ENCODE measurements at regions not wholly inside any gene's neighbourhood (a gene's known extent, or its start where the extent isn't known, plus 50 kb on each side); places are given as distances from the start of the nearest gene placed in this dataset.

- DNase-seq (ENCODE audit: low read depth) = no peak
Observed at GRCh38 chr17:83178533-83179304, 99.3 kb downstream of the METRNL start.

GRCh38 chr17:83179374-83179773 is 100.0 kb downstream of the METRNL start:
- DNase-seq (ENCODE audit: low read depth) = no peak

- no peak for DNase-seq (ENCODE audit: low read depth)
Observed at GRCh38 chr17:83179811-83180210, 100.4 kb downstream of the METRNL start.

GRCh38 chr17:83180264-83180995 is 101.0 kb downstream of the METRNL start:
- DNase-seq (ENCODE audit: low read depth) = no peak

GRCh38 chr17:83180996-83181481 is 101.6 kb downstream of the METRNL start:
- no peak for DNase-seq (ENCODE audit: low read depth)

- no peak for DNase-seq (ENCODE audit: low read depth)
Observed at GRCh38 chr17:83181991-83182619, 102.7 kb downstream of the METRNL start.

- no peak for DNase-seq (ENCODE audit: low read depth)
Observed at GRCh38 chr17:83182620-83183101, 103.3 kb downstream of the METRNL start.

GRCh38 chr17:83183145-83183948 is 103.9 kb downstream of the METRNL start:
- no peak for DNase-seq (ENCODE audit: low read depth)

GRCh38 chr17:83183951-83184506 is 104.6 kb downstream of the METRNL start:
- DNase-seq (ENCODE audit: low read depth) = no peak

- no peak for DNase-seq (ENCODE audit: low read depth)
Observed at GRCh38 chr17:83185023-83186002, 105.9 kb downstream of the METRNL start.

GRCh38 chr17:83186226-83186625 is 106.8 kb downstream of the METRNL start:
- no peak for DNase-seq (ENCODE audit: low read depth)

GRCh38 chr17:83186751-83187421 is 107.5 kb downstream of the METRNL start:
- DNase-seq (ENCODE audit: low read depth) = no peak

GRCh38 chr17:83187782-83188311 is 108.4 kb downstream of the METRNL start:
- DNase-seq (ENCODE audit: low read depth) = no peak

GRCh38 chr17:83189044-83190003 is 109.9 kb downstream of the METRNL start:
- peak; percentile 79 for DNase-seq (ENCODE audit: low read depth)

- no peak for DNase-seq (ENCODE audit: low read depth)
Observed at GRCh38 chr17:83190004-83190385, 110.6 kb downstream of the METRNL start.

- DNase-seq (ENCODE audit: low read depth) = no peak
Observed at GRCh38 chr17:83190601-83191387, 111.4 kb downstream of the METRNL start.
